ENCODE measurements at regions not wholly inside any gene's neighbourhood (a gene's known extent, or its start where the extent isn't known, plus 50 kb on each side); places are given as distances from the start of the nearest gene placed in this dataset.

DNA sequence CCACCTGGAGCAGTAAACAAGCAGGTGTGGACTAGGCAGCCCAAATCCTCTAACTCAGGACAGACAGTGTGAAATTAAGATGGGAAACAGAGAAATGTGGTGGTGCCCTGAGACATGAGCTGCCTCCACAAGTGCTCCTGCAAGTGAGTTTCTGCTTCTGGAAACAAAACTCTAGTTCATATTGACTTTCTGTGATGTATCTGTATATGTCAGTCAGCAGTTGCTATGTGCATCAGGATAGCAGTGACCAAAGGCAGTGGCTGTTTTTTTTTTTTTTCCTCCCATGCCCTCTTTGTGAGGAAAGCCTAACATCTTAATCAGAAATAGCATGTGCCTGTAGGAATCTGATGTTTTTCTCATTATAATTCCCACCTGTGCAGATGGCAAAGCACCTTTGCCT is 318.4 kb upstream of the SEMA6A start:
- TF ChIP-seq, protein P1, sequence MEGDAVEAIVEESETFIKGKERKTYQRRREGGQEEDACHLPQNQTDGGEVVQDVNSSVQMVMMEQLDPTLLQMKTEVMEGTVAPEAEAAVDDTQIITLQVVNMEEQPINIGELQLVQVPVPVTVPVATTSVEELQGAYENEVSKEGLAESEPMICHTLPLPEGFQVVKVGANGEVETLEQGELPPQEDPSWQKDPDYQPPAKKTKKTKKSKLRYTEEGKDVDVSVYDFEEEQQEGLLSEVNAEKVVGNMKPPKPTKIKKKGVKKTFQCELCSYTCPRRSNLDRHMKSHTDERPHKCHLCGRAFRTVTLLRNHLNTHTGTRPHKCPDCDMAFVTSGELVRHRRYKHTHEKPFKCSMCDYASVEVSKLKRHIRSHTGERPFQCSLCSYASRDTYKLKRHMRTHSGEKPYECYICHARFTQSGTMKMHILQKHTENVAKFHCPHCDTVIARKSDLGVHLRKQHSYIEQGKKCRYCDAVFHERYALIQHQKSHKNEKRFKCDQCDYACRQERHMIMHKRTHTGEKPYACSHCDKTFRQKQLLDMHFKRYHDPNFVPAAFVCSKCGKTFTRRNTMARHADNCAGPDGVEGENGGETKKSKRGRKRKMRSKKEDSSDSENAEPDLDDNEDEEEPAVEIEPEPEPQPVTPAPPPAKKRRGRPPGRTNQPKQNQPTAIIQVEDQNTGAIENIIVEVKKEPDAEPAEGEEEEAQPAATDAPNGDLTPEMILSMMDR (IDR thresholded peaks at IDR 0.05): no peak
- TF ChIP-seq ZFX (IDR thresholded peaks at IDR 0.05; ENCODE audit: borderline replicate concordance): no peak

Data from 22Rv1 (cell line).